ENCODE measurements at regions not wholly inside any gene's neighbourhood (a gene's known extent, or its start where the extent isn't known, plus 50 kb on each side); places are given as distances from the start of the nearest gene placed in this dataset.

DNA sequence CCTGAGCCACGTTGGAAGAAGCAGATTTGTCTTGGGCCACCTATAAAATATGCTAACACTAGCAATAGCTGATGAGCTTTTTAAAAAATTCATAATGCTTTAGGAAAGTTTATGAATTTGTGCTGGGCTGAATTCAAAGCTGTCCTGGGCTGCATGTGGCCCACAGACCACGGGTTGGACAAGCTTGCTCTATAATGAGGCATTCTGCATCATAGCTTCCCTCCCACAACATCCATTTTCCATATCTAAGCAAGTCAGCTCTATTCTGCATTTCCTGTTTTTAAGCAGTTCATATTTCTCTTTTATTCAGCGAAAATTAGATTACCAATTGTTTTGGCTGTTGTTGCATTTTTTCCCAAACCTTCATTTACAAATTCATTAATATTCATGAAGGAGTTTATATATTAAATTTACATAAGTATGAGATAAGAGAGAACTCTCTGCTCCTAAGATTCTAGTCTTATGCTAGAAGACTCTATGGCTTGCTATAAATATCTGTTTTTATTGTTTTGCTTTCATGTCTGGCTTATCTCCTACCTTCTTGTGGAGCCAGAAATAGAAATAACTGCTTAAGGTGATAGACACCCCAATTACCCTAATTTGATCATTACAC is 114.5 kb upstream of the HNRNPA3 start:
- no peaks in the 10 kb centered on the region for H3K36me3 Mint-ChIP-seq (ENCODE audit: low read depth)

DNA sequence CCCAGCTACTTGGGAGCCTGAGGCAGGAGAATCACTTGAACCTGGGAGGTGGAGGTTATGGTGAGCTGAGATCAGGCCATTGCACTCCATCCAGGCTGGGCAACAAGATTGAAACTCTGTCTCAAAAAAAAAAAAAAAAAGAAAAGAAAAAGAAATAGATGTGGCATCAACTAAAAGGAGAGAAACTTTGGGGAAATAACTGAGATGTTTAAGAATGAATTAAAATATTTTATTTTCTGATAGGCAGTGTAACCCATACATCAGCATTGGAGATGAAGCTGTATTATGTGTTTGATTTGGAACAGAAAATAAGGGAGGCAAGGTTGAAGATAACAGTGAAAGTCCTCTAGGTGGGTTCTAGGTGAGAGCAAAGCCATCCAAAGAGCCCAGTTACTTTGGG is 110.7 kb upstream of the HNRNPA3 start:
- no peak overlapping the region for H3K4me3 Mint-ChIP-seq (ENCODE audit: low read depth)
- H3K4me1 Mint-ChIP-seq (ENCODE audit: low read depth) = no peaks in the 10 kb centered on the region
- no peak for DNase-seq (ENCODE audit: low spot score)
- intact Hi-C loops (cut with micrococcal nuclease) = no loop called here
- H3K27me3 Mint-ChIP-seq (ENCODE audit: low read depth) = peaks cover 12% of the 10 kb centered on the region
- no peaks in the 10 kb centered on the region for H3K36me3 Mint-ChIP-seq (ENCODE audit: low read depth)
- no peaks in the 10 kb centered on the region for H3K9me3 Mint-ChIP-seq
- no peak overlapping the region for H3K27ac Mint-ChIP-seq

More for the DNA sequence above, 114.5 kb upstream of the HNRNPA3 start:
- no peak overlapping the region for H3K27ac Mint-ChIP-seq
- no peaks in the 10 kb centered on the region for H3K4me1 Mint-ChIP-seq (ENCODE audit: low read depth)
- H3K9me3 Mint-ChIP-seq = no peaks in the 10 kb centered on the region
- H3K4me3 Mint-ChIP-seq (ENCODE audit: low read depth) = no peak overlapping the region
- intact Hi-C loops (cut with micrococcal nuclease) = no loop called here
- peaks cover 18% of the 10 kb centered on the region for H3K27me3 Mint-ChIP-seq (ENCODE audit: low read depth)
- no peak for DNase-seq (ENCODE audit: low spot score)

GRCh38 chr2:177106212-177106611 is 106.4 kb upstream of the HNRNPA3 start:
- Mint-ChIP-seq H3K27ac (no peak overlapping the region), H3K4me1 (ENCODE audit: low read depth) (no peaks in the 10 kb centered on the region), H3K27me3 (ENCODE audit: low read depth) (peaks cover 18% of the 10 kb centered on the region), H3K4me3 (ENCODE audit: low read depth) (no peak overlapping the region), H3K36me3 (ENCODE audit: low read depth) (no peaks in the 10 kb centered on the region), H3K9me3 (no peaks in the 10 kb centered on the region)
- intact Hi-C loops (cut with micrococcal nuclease) = no loop called here
- no peak for DNase-seq (ENCODE audit: low spot score)

GRCh38 chr2:177108890-177109289 is 103.7 kb upstream of the HNRNPA3 start:
- Mint-ChIP-seq H3K27me3 (ENCODE audit: low read depth) (peaks cover 22% of the 10 kb centered on the region), H3K36me3 (ENCODE audit: low read depth) (no peaks in the 10 kb centered on the region), H3K27ac (no peak overlapping the region), H3K9me3 (no peaks in the 10 kb centered on the region), H3K4me1 (ENCODE audit: low read depth) (no peaks in the 10 kb centered on the region), H3K4me3 (ENCODE audit: low read depth) (no peak overlapping the region)
- DNase-seq (ENCODE audit: low spot score) = no peak
- intact Hi-C loops (cut with micrococcal nuclease) = no loop called here

DNA sequence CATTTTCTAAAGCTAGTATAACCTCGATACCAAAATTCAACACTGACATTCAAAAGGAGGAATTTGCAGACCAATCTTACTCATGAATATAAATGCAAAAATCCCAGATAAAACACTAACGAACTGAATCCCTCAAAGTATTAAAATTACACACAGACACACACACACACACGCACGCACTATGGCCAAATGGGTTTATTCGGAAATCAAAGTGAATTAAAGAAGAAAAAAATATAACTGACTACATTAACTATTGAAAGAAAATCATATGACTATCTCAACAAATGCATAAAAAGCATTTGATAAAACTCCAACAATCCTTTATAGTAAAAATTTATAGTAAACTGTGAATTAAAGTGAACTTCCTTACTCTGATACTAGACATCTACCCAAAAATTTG is 97.9 kb upstream of the HNRNPA3 start:
- intact Hi-C loops (cut with micrococcal nuclease) = no loop called here
- DNase-seq (ENCODE audit: low spot score) = no peak
- no peaks in the 10 kb centered on the region for H3K9me3 Mint-ChIP-seq
- H3K27ac Mint-ChIP-seq = no peak overlapping the region
- H3K27me3 Mint-ChIP-seq (ENCODE audit: low read depth) = peaks cover 25% of the 10 kb centered on the region
- H3K4me1 Mint-ChIP-seq (ENCODE audit: low read depth) = no peaks in the 10 kb centered on the region
- no peak overlapping the region for H3K4me3 Mint-ChIP-seq (ENCODE audit: low read depth)
- no peaks in the 10 kb centered on the region for H3K36me3 Mint-ChIP-seq (ENCODE audit: low read depth)

DNA sequence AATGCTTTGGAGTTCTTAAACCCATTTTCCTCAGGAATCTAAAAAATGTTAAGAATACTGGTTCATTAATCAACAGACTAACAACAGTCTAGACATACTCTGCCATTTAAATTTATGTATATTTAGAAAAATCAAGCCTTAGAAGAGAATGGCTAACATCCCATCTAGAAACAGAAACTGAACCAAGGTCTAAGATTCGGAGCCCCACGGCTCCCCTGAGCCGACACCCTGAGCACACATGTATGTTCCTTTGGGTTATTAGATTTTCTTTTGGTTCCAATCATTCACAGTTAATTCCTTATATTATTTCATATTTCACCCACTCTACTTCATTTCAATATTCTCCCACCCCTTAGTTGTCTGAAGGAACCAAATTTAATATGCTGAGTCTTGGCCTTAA is 94.8 kb upstream of the HNRNPA3 start:
- H3K27me3 Mint-ChIP-seq (ENCODE audit: low read depth) = peaks cover 39% of the 10 kb centered on the region
- H3K4me1 Mint-ChIP-seq (ENCODE audit: low read depth) = no peaks in the 10 kb centered on the region
- no peak overlapping the region for H3K27ac Mint-ChIP-seq
- no peak overlapping the region for H3K4me3 Mint-ChIP-seq (ENCODE audit: low read depth)
- no peak for DNase-seq (ENCODE audit: low spot score)
- H3K36me3 Mint-ChIP-seq (ENCODE audit: low read depth) = no peaks in the 10 kb centered on the region
- intact Hi-C loops (cut with micrococcal nuclease) = no loop called here
- H3K9me3 Mint-ChIP-seq = no peaks in the 10 kb centered on the region

GRCh38 chr2:177118636-177119035 is 94.0 kb upstream of the HNRNPA3 start:
- Mint-ChIP-seq H3K36me3 (ENCODE audit: low read depth) (no peaks in the 10 kb centered on the region), H3K9me3 (no peaks in the 10 kb centered on the region), H3K4me3 (ENCODE audit: low read depth) (no peak overlapping the region), H3K27me3 (ENCODE audit: low read depth) (peaks cover 47% of the 10 kb centered on the region), H3K27ac (no peak overlapping the region), H3K4me1 (ENCODE audit: low read depth) (no peaks in the 10 kb centered on the region)
- intact Hi-C loops (cut with micrococcal nuclease) = no loop called here
- no peak for DNase-seq (ENCODE audit: low spot score)

- Mint-ChIP-seq H3K36me3 (ENCODE audit: low read depth) (no peaks in the 10 kb centered on the region), H3K4me3 (ENCODE audit: low read depth) (no peak overlapping the region), H3K27me3 (ENCODE audit: low read depth) (peaks cover 48% of the 10 kb centered on the region), H3K9me3 (no peaks in the 10 kb centered on the region), H3K4me1 (ENCODE audit: low read depth) (no peaks in the 10 kb centered on the region), H3K27ac (no peak overlapping the region)
- intact Hi-C loops (cut with micrococcal nuclease) = no loop called here
- DNase-seq (ENCODE audit: low spot score) = no peak
Observed at GRCh38 chr2:177119099-177119498, 93.5 kb upstream of the HNRNPA3 start.

GRCh38 chr2:177123048-177123447 is 89.5 kb upstream of the HNRNPA3 start:
- intact Hi-C loops (cut with micrococcal nuclease) = no loop called here
- Mint-ChIP-seq H3K27me3 (ENCODE audit: low read depth) (peaks cover 35% of the 10 kb centered on the region), H3K27ac (no peak overlapping the region), H3K4me3 (ENCODE audit: low read depth) (no peak overlapping the region), H3K36me3 (ENCODE audit: low read depth) (no peaks in the 10 kb centered on the region), H3K4me1 (ENCODE audit: low read depth) (no peaks in the 10 kb centered on the region), H3K9me3 (no peaks in the 10 kb centered on the region)
- DNase-seq (ENCODE audit: low spot score) = no peak

- Mint-ChIP-seq H3K9me3 (no peaks in the 10 kb centered on the region), H3K4me1 (ENCODE audit: low read depth) (no peaks in the 10 kb centered on the region)
Observed at GRCh38 chr2:177124371-177124770, 88.2 kb upstream of the HNRNPA3 start.

GRCh38 chr2:177127821-177128220 is 84.8 kb upstream of the HNRNPA3 start:
- H3K4me1 Mint-ChIP-seq (ENCODE audit: low read depth) = peaks cover 3% of the 10 kb centered on the region
- intact Hi-C loops (cut with micrococcal nuclease) = no loop called here

More at GRCh38 chr2:177124371-177124770, 88.2 kb upstream of the HNRNPA3 start:
- no peaks in the 10 kb centered on the region for H3K36me3 Mint-ChIP-seq (ENCODE audit: low read depth)
- H3K27me3 Mint-ChIP-seq (ENCODE audit: low read depth) = peaks cover 32% of the 10 kb centered on the region
- no peak for DNase-seq (ENCODE audit: low spot score)
- no peak overlapping the region for H3K4me3 Mint-ChIP-seq (ENCODE audit: low read depth)
- H3K27ac Mint-ChIP-seq = no peak overlapping the region
- intact Hi-C loops (cut with micrococcal nuclease) = no loop called here

DNA sequence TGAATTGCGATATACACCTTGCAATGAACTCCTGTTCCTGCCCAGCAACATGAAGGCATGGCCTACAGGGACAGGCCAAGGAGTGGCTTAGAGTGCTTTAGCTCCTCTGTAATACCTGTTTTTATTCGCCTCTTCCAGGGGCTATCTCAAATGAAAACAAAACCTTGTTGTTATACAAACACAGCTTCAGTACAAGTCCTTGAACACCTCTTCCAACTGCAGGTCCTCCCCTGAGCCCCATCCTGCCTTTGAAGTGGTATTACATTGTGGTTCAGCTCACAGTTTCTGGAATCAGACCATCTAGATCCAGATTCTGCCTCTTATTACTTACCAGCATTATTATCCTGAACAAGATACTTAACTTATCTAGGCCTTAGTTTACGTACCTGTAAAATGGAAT is 83.0 kb upstream of the HNRNPA3 start:
- no peak for DNase-seq (ENCODE audit: low spot score)
- H3K27ac Mint-ChIP-seq = no peak overlapping the region
- no peaks in the 10 kb centered on the region for H3K9me3 Mint-ChIP-seq
- H3K27me3 Mint-ChIP-seq (ENCODE audit: low read depth) = peaks cover 7% of the 10 kb centered on the region
- intact Hi-C loops (cut with micrococcal nuclease) = no loop called here
- H3K4me3 Mint-ChIP-seq (ENCODE audit: low read depth) = no peak overlapping the region
- H3K4me1 Mint-ChIP-seq (ENCODE audit: low read depth) = peaks cover 3% of the 10 kb centered on the region
- H3K36me3 Mint-ChIP-seq (ENCODE audit: low read depth) = no peaks in the 10 kb centered on the region

More at GRCh38 chr2:177127821-177128220, 84.8 kb upstream of the HNRNPA3 start:
- Mint-ChIP-seq H3K27ac (no peak overlapping the region), H3K27me3 (ENCODE audit: low read depth) (peaks cover 15% of the 10 kb centered on the region), H3K36me3 (ENCODE audit: low read depth) (no peaks in the 10 kb centered on the region), H3K4me3 (ENCODE audit: low read depth) (no peak overlapping the region), H3K9me3 (no peaks in the 10 kb centered on the region)
- no peak for DNase-seq (ENCODE audit: low spot score)

DNA sequence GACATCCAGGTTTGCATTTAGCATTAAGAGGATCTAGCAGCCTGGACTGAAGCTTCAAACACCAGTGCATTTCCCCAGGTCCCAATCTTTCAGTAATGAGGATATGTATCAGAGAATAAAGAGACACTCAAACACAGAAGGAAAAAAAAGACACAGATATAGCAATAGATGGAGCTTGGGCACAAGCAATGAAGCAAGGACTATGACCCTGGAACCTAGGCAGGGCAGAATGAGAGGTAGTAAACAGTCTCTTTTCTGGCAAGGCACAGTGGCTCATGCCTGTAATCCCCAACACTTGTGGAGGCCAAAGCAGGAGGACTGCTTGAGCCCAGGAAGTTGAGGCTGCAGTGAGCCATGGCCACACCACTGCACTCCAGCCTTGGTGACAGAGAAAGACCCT is 80.7 kb upstream of the HNRNPA3 start:
- Mint-ChIP-seq H3K4me1 (ENCODE audit: low read depth) (peaks cover 3% of the 10 kb centered on the region), H3K36me3 (ENCODE audit: low read depth) (no peaks in the 10 kb centered on the region), H3K9me3 (no peaks in the 10 kb centered on the region), H3K4me3 (ENCODE audit: low read depth) (no peak overlapping the region), H3K27me3 (ENCODE audit: low read depth) (peaks cover 5% of the 10 kb centered on the region), H3K27ac (no peak overlapping the region)
- DNase-seq (ENCODE audit: low spot score) = no peak
- intact Hi-C loops (cut with micrococcal nuclease) = no loop called here

- intact Hi-C loops (cut with micrococcal nuclease) = no loop called here
- no peak overlapping the region for H3K4me3 Mint-ChIP-seq (ENCODE audit: low read depth)
Observed at GRCh38 chr2:177138823-177139222, 73.8 kb upstream of the HNRNPA3 start.

More at GRCh38 chr2:177138823-177139222, 73.8 kb upstream of the HNRNPA3 start:
- Mint-ChIP-seq H3K36me3 (ENCODE audit: low read depth) (no peaks in the 10 kb centered on the region), H3K27me3 (ENCODE audit: low read depth) (peaks cover 26% of the 10 kb centered on the region), H3K27ac (no peak overlapping the region), H3K4me1 (ENCODE audit: low read depth) (peaks cover 12% of the 10 kb centered on the region), H3K9me3 (no peaks in the 10 kb centered on the region)
- no peak for DNase-seq (ENCODE audit: low spot score)
